ENCODE measurements at regions not wholly inside any gene's neighbourhood (a gene's known extent, or its start where the extent isn't known, plus 50 kb on each side); places are given as distances from the start of the nearest gene placed in this dataset.
"Not testable (repeated sequence)": the region's sequence is repeated elsewhere in the genome, so short reads cannot be mapped to it uniquely, and the experiment has no call there.

DNA sequence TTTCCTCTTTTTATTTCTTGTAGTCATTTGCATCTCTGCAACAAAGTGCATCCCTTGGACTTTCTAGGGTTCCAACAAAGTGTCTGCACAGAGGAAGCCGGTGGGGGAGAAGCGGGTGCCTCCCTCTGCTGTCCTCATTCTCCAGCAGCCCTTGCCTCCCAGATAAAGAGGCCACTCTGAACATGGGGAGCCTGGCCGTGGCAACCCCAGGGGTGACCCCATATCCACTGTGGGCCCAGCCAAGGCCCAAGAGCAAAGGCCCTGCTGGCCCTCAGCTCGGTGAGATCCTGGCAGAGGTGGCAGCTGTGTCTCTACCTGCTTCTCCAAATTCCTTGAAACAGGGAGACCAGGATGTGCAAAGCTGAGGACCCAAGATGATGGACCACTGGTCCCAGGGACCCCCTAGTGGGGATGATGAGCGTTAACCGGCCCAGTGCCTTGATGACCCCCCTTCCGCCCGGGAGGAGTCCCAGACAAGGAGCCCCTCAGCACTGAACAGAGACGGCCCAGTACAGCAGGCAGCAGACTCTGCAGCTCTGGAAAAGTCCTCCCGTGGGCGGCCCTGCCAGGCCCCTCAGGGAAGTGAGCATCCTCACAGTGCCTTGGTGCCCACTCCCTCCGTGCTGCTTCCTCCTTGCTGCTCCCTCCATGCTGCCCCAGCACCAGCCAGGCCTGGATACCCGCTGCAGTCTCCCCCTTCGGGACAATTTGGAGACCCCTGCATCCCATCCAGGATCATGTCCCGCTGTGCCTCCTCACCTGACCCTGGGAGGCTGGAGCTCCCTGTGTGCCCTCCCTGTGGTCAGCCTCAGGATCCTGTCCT, 62.5 kb downstream of the MRPL36 start:
- in situ Hi-C loops (cut with MboI; ENCODE audit: low pct_unique_long_range_greater_than_20kb in 2 of 9, low sequenced_read_pairs in 9 of 9, unreplicated experiment in 9 of 9): loop anchor here in 1 of 9 experiments (25.0 kb wide), 1 partner anchor 425 kb away; no protein-coding TSS in a partner anchor
- 30 to 85% (median 71%) methylated on average over 1 to 7 of the region's 15 CpGs; no CpG with 5 or more reads in 3 of the 10 experiments for WGBS, 10 experiments
- Histone ChIP-seq H3K4me3 (no peak overlapping the region), H3K27ac (no peak overlapping the region), H3K4me1 (replicated peaks in 1 of 2) (no peaks in the 10 kb centered on the region)
- ATAC-seq (replicated peaks in 6 of 8): no peak

DNA sequence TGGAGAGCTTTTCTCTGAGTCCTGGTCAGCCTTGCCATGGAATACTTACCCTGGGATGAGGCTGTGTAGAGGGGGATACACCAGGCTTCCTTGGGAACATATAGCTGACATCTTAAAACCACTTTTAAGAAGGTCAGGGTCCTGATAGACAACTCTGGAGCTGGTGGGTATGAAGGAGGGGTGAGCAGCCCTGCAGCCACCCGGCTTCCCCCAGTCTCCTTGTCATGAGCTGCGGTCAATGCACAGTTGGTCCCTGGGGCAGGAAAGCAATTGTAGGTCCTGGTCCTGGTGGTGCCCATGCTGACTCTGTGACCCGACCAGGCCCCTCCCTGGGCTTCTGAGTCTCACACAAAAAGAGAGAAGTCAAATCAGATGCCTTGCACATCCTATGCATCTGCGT, 63.6 kb downstream of the MRPL36 start:
- Histone ChIP-seq H3K4me1 (replicated peaks in 1 of 2) (no peaks in the 10 kb centered on the region), H3K4me3 (no peak overlapping the region), H3K27ac (no peak overlapping the region)
- in situ Hi-C loops (cut with MboI; ENCODE audit: low pct_unique_long_range_greater_than_20kb in 2 of 9, low sequenced_read_pairs in 9 of 9, unreplicated experiment in 9 of 9): loop anchor here in 1 of 9 experiments (25.0 kb wide), 1 partner anchor 426 kb away; no protein-coding TSS in a partner anchor
- 30 to 100% (median 70%) methylated on average over 1 to 3 of the region's 4 CpGs; no CpG with 5 or more reads in 3 of the 10 experiments for WGBS, 10 experiments
- no peak for ATAC-seq (replicated peaks in 6 of 8)

- ATAC-seq (replicated peaks in 6 of 8): no peak
- 81% methylated on average over 5 of the region's 9 CpGs; no CpG with 5 or more reads in 9 of the 10 experiments for WGBS, 10 experiments
- no peak overlapping the region for H3K27ac ChIP-seq
These were observed 64.2 kb downstream of the MRPL36 start for GRCh38 chr5:1735320-1735970.

DNA sequence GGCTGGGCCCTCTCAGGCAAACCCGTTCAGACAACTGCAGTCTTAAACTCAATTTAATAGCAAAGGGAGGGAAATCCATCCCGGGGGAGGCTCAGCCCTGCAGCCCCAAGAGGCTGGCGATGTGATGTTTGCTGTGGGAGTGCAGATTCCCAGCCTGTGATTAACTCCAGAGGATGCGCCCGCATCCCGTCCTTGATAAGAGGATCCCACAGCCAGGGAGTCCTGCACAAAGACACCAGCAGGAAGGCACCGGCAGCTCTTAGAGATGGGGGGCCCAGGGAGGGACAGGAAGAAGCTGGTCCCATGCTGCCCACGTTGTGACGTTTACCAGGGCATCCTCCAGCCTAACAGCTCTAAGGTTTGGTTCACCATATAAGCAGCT, 64.7 kb downstream of the MRPL36 start:
- H3K27ac ChIP-seq: no peak overlapping the region
- 0 to 83% (median 27%) methylated on average over 1 to 7 of the region's 9 CpGs; no CpG with 5 or more reads in 5 of the 10 experiments for WGBS, 10 experiments
- H3K4me1 ChIP-seq (replicated peaks in 1 of 2): no peaks in the 10 kb centered on the region
- in situ Hi-C loops (cut with MboI; ENCODE audit: low pct_unique_long_range_greater_than_20kb in 2 of 9, low sequenced_read_pairs in 9 of 9, unreplicated experiment in 9 of 9): loop anchor here in 1 of 9 experiments (25.0 kb wide), 1 partner anchor 427 kb away; no protein-coding TSS in a partner anchor
- no peak for ATAC-seq (replicated peaks in 6 of 8)
- H3K4me3 ChIP-seq: no peak overlapping the region

More at GRCh38 chr5:1735320-1735970, 64.2 kb downstream of the MRPL36 start:
- Histone ChIP-seq H3K4me3 (no peak overlapping the region), H3K4me1 (replicated peaks in 1 of 2) (no peaks in the 10 kb centered on the region)
- in situ Hi-C loops (cut with MboI; ENCODE audit: low pct_unique_long_range_greater_than_20kb in 2 of 9, low sequenced_read_pairs in 9 of 9, unreplicated experiment in 9 of 9): loop anchor here in 1 of 9 experiments (25.0 kb wide), 1 partner anchor 427 kb away; no protein-coding TSS in a partner anchor

DNA sequence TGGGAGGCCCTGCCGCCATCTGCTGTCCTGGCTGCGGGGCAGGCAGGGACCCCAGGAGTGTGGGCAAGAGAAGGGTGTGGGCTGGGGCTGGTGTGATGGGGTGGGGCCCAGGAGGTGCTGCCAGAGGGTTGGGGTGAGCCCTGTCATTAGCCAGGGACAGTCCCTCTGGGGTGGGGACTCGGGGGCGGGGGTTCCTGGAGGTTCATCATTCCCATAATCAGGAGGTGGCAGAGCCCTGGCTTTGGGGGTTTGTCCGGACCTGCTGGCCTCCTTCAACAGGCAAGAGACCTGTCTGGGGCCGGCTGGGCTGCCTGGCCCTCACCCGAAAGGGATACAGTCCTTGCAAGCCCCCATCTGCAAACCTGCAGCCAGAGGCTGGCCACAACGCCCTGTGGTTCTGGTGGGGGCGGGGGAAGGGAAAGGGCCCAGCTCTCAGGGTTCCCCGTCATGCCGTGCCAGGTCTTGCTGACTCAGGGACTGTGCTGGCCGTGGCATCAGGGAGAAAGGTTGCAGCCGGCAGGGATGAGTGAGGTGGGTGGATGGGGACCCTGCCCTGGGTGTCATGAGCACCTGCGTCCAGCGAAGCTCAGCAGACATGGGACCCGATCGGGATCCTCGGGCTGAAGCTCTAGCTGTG, 65.2 kb downstream of the MRPL36 start:
- WGBS, 10 experiments: 69 to 100% (median 87%) methylated on average over 2 to 3 of the region's 18 CpGs; no CpG with 5 or more reads in 7 of the 10 experiments
- in situ Hi-C loops (cut with MboI; ENCODE audit: low pct_unique_long_range_greater_than_20kb in 2 of 9, low sequenced_read_pairs in 9 of 9, unreplicated experiment in 9 of 9): loop anchor here in 1 of 9 experiments (25.0 kb wide), 1 partner anchor 428 kb away; no protein-coding TSS in a partner anchor
- Histone ChIP-seq H3K4me3 (no peak overlapping the region), H3K27ac (no peak overlapping the region), H3K4me1 (replicated peaks in 1 of 2) (peaks cover 0 to 1% of the 10 kb centered on the region in 2 donors)
- ATAC-seq (replicated peaks in 6 of 8): no peak

DNA sequence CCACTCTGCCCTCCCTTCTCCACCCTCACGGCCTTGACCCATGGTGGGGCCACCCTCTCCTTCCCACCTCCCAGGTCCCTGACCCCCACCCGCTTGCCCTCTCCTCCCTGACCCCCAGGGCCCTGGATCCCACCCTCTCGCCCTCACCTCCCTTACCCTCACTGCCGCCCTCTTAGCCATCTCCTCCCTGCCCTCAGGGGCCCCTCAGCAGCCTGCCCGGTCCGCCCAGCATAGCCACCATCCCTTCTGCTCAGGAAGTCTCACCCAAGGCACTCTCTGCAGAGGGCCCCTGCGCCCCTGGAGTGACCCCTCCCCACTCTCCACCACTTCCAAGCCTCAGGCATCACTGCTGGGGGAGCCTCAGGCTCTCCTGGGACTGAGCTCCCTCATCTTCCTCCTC, 66.3 kb downstream of the MRPL36 start:
- Histone ChIP-seq H3K4me3 (no peak overlapping the region), H3K4me1 (replicated peaks in 1 of 2) (peaks cover 0 to 7% of the 10 kb centered on the region in 2 donors), H3K27ac (no peak overlapping the region)
- in situ Hi-C loops (cut with MboI; ENCODE audit: low pct_unique_long_range_greater_than_20kb in 2 of 9, low sequenced_read_pairs in 9 of 9, unreplicated experiment in 9 of 9): loop anchor here in 1 of 9 experiments (25.0 kb wide), 1 partner anchor 429 kb away; no protein-coding TSS in a partner anchor
- no CpG with 5 or more reads among the region's 7 CpGs for WGBS, 10 experiments
- ATAC-seq (replicated peaks in 6 of 8): no peak

DNA sequence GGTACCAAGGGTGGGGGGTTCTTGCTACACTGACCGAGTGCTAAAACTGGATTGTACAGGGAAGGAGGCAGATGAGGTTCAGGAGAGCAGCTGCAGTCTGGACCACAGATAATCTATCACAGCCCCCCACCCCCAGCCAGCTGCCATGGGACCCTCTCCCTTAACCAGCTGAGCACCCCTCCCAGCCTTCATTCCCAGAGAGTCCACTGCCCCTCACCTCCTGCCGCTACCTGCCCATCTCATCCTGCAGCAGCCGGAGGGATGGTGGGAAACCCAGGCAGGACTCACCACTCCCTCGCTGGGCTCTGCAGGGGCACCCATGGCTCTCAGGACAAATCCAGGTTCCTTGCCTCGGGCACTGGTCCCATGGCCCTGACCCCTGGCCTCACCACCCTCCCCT, 66.7 kb downstream of the MRPL36 start:
- no peak overlapping the region for H3K27ac ChIP-seq
- no peak for ATAC-seq (replicated peaks in 6 of 8)
- WGBS, 10 experiments: 80 to 83% methylated on average over 1 of the region's 5 CpGs; no CpG with 5 or more reads in 8 of the 10 experiments
- H3K4me3 ChIP-seq: no peak overlapping the region
- in situ Hi-C loops (cut with MboI; ENCODE audit: low pct_unique_long_range_greater_than_20kb in 2 of 9, low sequenced_read_pairs in 9 of 9, unreplicated experiment in 9 of 9): loop anchor here in 1 of 9 experiments (25.0 kb wide), 1 partner anchor 429 kb away; no protein-coding TSS in a partner anchor
- H3K4me1 ChIP-seq (replicated peaks in 1 of 2): peaks cover 0 to 7% of the 10 kb centered on the region in 2 donors

DNA sequence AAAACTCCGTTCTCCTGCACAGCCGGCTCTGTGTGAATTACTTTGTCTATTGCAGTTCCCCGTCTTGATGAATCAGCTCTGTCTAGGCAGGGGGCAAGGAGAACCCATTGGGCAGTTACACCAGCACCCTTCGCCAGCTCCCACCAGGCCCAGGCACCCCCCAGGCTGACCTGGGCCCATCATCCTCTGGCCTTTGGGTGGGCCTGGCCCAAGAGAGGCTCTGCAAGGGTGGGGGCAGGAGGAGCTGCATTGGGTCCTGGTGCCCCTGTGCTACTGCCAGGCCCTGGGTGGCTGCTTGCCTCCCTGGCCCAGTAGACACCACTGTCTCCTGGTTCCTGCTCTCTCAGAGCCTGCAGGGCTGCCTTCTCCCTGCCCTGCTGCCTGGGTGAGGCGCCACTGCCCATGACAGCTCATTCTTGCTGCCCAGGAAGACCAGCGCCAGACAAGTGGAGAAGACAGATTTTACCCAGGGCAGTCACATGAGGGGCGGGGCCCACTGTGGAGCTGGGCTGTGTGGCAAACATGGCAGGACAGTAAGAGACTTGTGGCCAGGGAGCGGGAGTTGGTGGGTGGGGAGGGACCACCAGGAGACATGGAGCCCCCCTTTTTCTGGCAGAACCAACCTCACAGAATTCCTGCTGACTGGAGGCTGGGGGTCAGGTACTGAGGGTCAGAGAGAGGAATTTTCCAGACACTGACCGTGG, 67.2 kb downstream of the MRPL36 start:
- Histone ChIP-seq H3K4me1 (replicated peaks in 1 of 2) (peaks cover 0 to 7% of the 10 kb centered on the region in 2 donors), H3K27ac (no peak overlapping the region), H3K4me3 (no peak overlapping the region)
- WGBS, 10 experiments: 75 to 100% (median 85%) methylated on average over 1 to 4 of the region's 9 CpGs; no CpG with 5 or more reads in 4 of the 10 experiments
- in situ Hi-C loops (cut with MboI; ENCODE audit: low pct_unique_long_range_greater_than_20kb in 2 of 9, low sequenced_read_pairs in 9 of 9, unreplicated experiment in 9 of 9): loop anchor here in 1 of 9 experiments (25.0 kb wide), 1 partner anchor 430 kb away; no protein-coding TSS in a partner anchor
- ATAC-seq (replicated peaks in 6 of 8): peak in 1 of 8 experiments; percentile 37

GRCh38 chr5:1731855-1732237, 67.8 kb downstream of the MRPL36 start:
- H3K27ac ChIP-seq; ATAC-seq (replicated peaks in 6 of 8); H3K4me1 ChIP-seq (replicated peaks in 1 of 2); H3K4me3 ChIP-seq: not testable (repeated sequence)
- 0 to 100% (median 67%) methylated on average over 1 to 2 of the region's 4 CpGs; no CpG with 5 or more reads in 3 of the 10 experiments for WGBS, 10 experiments
- in situ Hi-C loops (cut with MboI; ENCODE audit: low pct_unique_long_range_greater_than_20kb in 2 of 9, low sequenced_read_pairs in 9 of 9, unreplicated experiment in 9 of 9): loop anchor here in 1 of 9 experiments (25.0 kb wide), 1 partner anchor 430 kb away; no protein-coding TSS in a partner anchor

DNA sequence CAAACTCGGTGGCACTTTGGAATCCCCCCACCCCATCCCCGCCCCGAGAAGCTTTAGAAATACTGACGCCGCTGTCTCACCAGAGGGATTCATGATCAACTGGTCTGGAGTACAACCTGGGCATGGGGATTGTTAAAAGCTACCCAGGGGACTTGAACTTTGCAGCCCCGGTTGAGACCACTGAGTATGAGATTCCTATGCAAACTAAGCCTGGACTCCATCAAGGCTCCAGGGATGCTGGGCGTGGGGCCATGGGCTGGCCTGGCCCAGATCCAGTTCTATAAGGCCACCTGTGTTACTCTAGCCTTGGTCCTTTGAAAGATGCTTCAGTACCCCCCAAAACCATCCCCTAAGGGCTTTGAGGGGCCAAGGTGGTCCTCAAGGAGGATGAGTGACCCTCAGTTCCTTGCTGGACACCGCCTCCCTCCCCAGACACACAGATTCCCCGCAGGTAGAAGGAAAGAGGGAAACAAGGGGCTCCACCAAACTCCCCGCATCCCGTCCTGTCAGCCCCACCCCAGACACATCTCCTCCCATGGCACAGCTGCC, 68.5 kb downstream of the MRPL36 start:
- no peak overlapping the region for H3K27ac ChIP-seq
- no peak for ATAC-seq (replicated peaks in 6 of 8)
- WGBS, 10 experiments: 17 to 56% (median 37%) methylated on average over 1 to 4 of the region's 11 CpGs; no CpG with 5 or more reads in 6 of the 10 experiments
- H3K4me1 ChIP-seq (replicated peaks in 1 of 2): peaks cover 0 to 7% of the 10 kb centered on the region in 2 donors
- H3K4me3 ChIP-seq: no peak overlapping the region
- in situ Hi-C loops (cut with MboI; ENCODE audit: low pct_unique_long_range_greater_than_20kb in 2 of 9, low sequenced_read_pairs in 9 of 9, unreplicated experiment in 9 of 9): loop anchor here in 1 of 9 experiments (25.0 kb wide), 1 partner anchor 431 kb away; no protein-coding TSS in a partner anchor

- ATAC-seq (replicated peaks in 6 of 8): no peak
- H3K4me3 ChIP-seq: no peak overlapping the region
- 46 to 100% (median 51%) methylated on average over 2 to 6 of the region's 7 CpGs; no CpG with 5 or more reads in 5 of the 10 experiments for WGBS, 10 experiments
- in situ Hi-C loops (cut with MboI; ENCODE audit: low pct_unique_long_range_greater_than_20kb in 2 of 9, low sequenced_read_pairs in 9 of 9, unreplicated experiment in 9 of 9): loop anchor here in 1 of 9 experiments (25.0 kb wide), 1 partner anchor 432 kb away; no protein-coding TSS in a partner anchor
- no peak overlapping the region for H3K27ac ChIP-seq
- H3K4me1 ChIP-seq (replicated peaks in 1 of 2): peaks cover 0 to 7% of the 10 kb centered on the region in 2 donors
These were observed 69.2 kb downstream of the MRPL36 start for GRCh38 chr5:1730487-1730847.
